Loucy (cell line): ENCODE measurements at regions not wholly inside any gene's neighbourhood (a gene's known extent, or its start where the extent isn't known, plus 50 kb on each side); places are given as distances from the start of the nearest gene placed in this dataset.

Source experiments
- EZH2phosphoT487 ChIP-seq: fragments of 200-600 bp; IDR thresholded peaks from 2 replicates; pipeline ENCODE4 v1.6.1; 2018; ENCODE audit warnings: antibody characterized with exemption, mild to moderate bottlenecking, moderate library complexity, borderline replicate concordance
- TF ChIP-seq, protein P1 (sequence below): fragments of 200-600 bp; sonication (generic); conservative IDR thresholded peaks from 2 replicates; pipeline ENCODE4 v1.5.1; 2014; ENCODE audit warnings: mild to moderate bottlenecking, antibody characterized with exemption, low read length

DNA sequence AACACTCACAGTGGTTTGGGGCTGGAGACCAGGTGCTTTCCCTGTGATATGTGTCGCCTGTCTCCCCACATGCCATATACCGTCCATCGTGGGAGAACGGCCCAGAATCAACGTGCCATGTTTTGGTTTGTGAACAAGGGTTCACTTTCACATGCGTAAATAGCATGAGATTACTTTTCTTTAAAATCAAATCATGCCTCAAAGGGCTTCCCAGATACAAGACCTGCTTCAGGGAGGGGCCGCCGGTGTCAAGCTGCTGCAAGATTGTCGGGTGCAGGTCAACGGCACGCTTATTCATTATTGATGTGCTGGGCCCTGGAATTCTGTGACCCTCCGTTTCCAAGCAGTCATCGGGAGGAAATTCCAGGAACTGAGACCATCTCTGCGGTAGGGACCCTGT, 145.2 kb upstream of the RTL1 start:
- TF ChIP-seq, protein P1, sequence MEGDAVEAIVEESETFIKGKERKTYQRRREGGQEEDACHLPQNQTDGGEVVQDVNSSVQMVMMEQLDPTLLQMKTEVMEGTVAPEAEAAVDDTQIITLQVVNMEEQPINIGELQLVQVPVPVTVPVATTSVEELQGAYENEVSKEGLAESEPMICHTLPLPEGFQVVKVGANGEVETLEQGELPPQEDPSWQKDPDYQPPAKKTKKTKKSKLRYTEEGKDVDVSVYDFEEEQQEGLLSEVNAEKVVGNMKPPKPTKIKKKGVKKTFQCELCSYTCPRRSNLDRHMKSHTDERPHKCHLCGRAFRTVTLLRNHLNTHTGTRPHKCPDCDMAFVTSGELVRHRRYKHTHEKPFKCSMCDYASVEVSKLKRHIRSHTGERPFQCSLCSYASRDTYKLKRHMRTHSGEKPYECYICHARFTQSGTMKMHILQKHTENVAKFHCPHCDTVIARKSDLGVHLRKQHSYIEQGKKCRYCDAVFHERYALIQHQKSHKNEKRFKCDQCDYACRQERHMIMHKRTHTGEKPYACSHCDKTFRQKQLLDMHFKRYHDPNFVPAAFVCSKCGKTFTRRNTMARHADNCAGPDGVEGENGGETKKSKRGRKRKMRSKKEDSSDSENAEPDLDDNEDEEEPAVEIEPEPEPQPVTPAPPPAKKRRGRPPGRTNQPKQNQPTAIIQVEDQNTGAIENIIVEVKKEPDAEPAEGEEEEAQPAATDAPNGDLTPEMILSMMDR, result no peak
- no peak for TF ChIP-seq EZH2phosphoT487
